ENCODE measurements at regions not wholly inside any gene's neighbourhood (a gene's known extent, or its start where the extent isn't known, plus 50 kb on each side); places are given as distances from the start of the nearest gene placed in this dataset.

DNA sequence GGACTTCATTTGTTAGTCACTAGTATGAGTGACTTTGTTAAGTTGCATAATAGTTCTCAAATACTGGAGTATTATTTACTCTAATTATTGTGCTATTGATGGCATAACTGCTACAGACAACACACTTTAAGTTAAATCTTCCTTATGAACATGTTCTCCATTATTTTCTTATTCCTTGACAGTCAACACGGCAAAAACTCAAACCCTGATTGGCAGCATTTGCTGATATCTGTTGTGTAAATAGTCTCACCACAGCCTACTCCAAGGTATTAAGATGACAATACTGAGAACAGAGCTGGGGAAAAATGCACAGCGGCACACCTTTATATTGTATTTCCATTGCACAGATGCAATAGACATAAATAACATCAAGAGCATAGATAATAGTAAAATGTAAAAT is 568.0 kb upstream of the AADAT start:
- DNase-seq (ENCODE audit: low spot score): no peak
- no peaks in the 10 kb centered on the region for H3K27me3 Mint-ChIP-seq (ENCODE audit: low read depth)
- CTCF ChIA-PET: no interaction called here
- no peak overlapping the region for H3K4me3 Mint-ChIP-seq
- no peaks in the 10 kb centered on the region for H3K9me3 Mint-ChIP-seq
- TF ChIP-seq ZNF671 (CRISPR knock-in tag; IDR thresholded peaks at IDR 0.05) (no peak), MYBL2 (CRISPR knock-in tag; IDR thresholded peaks at IDR 0.05) (no peak), TEAD4 (CRISPR knock-in tag; IDR thresholded peaks at IDR 0.05) (no peak), PRRX2 (CRISPR knock-in tag; IDR thresholded peaks at IDR 0.05) (no peak), NFYB (CRISPR knock-in tag; conservative IDR thresholded peaks at IDR 0.05; ENCODE audit: low read depth) (no peak), IRF2 (CRISPR knock-in tag; IDR thresholded peaks at IDR 0.05; ENCODE audit: borderline replicate concordance, low read depth) (no peak), TEAD1 (CRISPR knock-in tag; IDR thresholded peaks at IDR 0.05) (no peak), JAZF1 (CRISPR knock-in tag; IDR thresholded peaks at IDR 0.05) (no peak), HMGA2 (CRISPR knock-in tag; IDR thresholded peaks at IDR 0.05) (no peak)
- TF ChIP-seq, protein P1, sequence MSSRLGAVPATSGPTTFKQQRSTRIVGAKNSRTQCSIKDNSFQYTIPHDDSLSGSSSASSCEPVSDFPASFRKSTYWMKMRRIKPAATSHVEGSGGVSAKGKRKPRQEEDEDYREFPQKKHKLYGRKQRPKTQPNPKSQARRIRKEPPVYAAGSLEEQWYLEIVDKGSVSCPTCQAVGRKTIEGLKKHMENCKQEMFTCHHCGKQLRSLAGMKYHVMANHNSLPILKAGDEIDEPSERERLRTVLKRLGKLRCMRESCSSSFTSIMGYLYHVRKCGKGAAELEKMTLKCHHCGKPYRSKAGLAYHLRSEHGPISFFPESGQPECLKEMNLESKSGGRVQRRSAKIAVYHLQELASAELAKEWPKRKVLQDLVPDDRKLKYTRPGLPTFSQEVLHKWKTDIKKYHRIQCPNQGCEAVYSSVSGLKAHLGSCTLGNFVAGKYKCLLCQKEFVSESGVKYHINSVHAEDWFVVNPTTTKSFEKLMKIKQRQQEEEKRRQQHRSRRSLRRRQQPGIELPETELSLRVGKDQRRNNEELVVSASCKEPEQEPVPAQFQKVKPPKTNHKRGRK (CRISPR knock-in tag; IDR thresholded peaks at IDR 0.05; ENCODE audit: borderline replicate concordance): no peak
- TF ChIP-seq, protein P2, sequence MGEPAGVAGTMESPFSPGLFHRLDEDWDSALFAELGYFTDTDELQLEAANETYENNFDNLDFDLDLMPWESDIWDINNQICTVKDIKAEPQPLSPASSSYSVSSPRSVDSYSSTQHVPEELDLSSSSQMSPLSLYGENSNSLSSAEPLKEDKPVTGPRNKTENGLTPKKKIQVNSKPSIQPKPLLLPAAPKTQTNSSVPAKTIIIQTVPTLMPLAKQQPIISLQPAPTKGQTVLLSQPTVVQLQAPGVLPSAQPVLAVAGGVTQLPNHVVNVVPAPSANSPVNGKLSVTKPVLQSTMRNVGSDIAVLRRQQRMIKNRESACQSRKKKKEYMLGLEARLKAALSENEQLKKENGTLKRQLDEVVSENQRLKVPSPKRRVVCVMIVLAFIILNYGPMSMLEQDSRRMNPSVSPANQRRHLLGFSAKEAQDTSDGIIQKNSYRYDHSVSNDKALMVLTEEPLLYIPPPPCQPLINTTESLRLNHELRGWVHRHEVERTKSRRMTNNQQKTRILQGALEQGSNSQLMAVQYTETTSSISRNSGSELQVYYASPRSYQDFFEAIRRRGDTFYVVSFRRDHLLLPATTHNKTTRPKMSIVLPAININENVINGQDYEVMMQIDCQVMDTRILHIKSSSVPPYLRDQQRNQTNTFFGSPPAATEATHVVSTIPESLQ (CRISPR knock-in tag; IDR thresholded peaks at IDR 0.05): no peak
- no peak overlapping the region for H3K27ac Mint-ChIP-seq
- POLR2A ChIA-PET: no interaction called here
- H3K4me1 Mint-ChIP-seq: peaks cover 3% of the 10 kb centered on the region
- ATAC-seq: no peak
- no peaks in the 10 kb centered on the region for H3K36me3 Mint-ChIP-seq

DNA sequence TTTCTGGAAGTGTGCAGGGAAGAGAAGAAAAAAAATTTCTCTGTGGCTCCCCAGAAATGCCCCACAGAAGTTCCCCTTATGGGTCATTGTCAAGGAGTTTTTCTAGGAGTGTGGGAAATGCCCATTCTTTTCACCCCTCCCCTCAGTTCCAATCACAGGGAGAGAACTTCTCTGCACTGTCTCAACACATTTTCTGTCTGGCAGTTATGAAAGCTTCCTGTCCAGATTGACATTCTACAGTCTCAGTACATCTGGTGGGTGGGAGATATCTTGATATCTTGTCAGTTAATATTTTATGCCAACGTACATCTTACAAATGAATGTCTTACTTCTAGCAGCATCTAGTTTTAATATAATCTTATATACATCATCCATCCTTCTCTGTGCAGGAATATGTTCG is 566.8 kb upstream of the AADAT start:
- DNase-seq (ENCODE audit: low spot score): no peak
- ATAC-seq: no peak
- CTCF ChIA-PET: no interaction called here
- TF ChIP-seq NFYB (CRISPR knock-in tag; conservative IDR thresholded peaks at IDR 0.05; ENCODE audit: low read depth) (no peak), ZNF263 (CRISPR knock-in tag; IDR thresholded peaks at IDR 0.05; ENCODE audit: low read depth) (no peak)
- POLR2A ChIA-PET: no interaction called here
- no peaks in the 10 kb centered on the region for H3K27me3 Mint-ChIP-seq (ENCODE audit: low read depth)
- no peaks in the 10 kb centered on the region for H3K36me3 Mint-ChIP-seq
- no peaks in the 10 kb centered on the region for H3K9me3 Mint-ChIP-seq
- H3K4me3 Mint-ChIP-seq: no peak overlapping the region
- H3K4me1 Mint-ChIP-seq: no peaks in the 10 kb centered on the region
- H3K27ac Mint-ChIP-seq: no peak overlapping the region

DNA sequence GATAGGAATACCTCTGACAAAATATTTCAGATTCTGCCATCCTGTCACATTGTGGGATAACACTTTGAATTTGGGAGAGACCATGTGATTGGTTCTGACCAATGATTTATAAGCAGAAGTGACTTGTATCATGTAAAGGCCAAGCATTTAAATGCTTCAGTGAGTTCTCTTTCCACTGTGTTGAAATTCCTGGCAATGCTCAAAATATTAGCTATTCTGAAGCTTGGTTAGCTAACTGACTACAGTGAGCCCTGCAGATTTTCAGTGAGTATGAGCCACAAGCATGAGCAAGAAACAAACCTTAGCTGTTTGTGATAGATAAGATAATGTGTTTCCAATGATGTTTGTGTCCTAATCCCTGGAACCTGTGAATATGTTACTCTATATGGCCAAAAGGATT is 562.8 kb upstream of the AADAT start:
- Mint-ChIP-seq H3K4me1 (no peaks in the 10 kb centered on the region), H3K27ac (no peak overlapping the region), H3K27me3 (ENCODE audit: low read depth) (no peaks in the 10 kb centered on the region), H3K9me3 (peaks cover 8% of the 10 kb centered on the region), H3K36me3 (no peaks in the 10 kb centered on the region), H3K4me3 (no peak overlapping the region)
- CTCF ChIA-PET: no interaction called here
- TF ChIP-seq IRF2 (CRISPR knock-in tag; IDR thresholded peaks at IDR 0.05; ENCODE audit: borderline replicate concordance, low read depth) (no peak), JUN (CRISPR knock-in tag; IDR thresholded peaks at IDR 0.05) (no peak)
- no peak for DNase-seq (ENCODE audit: low spot score)
- no peak for ATAC-seq
- POLR2A ChIA-PET: no interaction called here

DNA sequence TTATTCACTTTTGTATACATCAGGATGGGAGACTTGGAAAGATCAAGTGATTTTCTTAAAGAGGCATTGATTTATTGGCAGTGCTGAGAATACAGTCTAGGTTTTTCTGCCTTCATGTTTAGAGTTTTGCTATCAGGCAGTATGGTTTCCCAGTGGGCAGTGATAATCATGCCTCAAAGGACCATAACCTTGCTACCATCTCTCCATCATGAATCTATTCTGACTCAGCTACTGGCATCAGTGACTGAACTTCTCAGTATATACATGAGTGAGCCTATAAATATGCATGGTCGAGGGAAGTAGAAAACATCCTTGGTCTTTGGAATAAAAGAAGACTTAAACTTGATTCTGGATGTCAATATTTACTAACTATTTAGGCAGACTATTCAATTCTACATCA is 562.0 kb upstream of the AADAT start:
- no peaks in the 10 kb centered on the region for H3K27me3 Mint-ChIP-seq (ENCODE audit: low read depth)
- ChIA-PET CTCF (interaction anchor here (1.1 kb wide), 1 partner anchor 202 kb away, joined by 3 read pairs; no protein-coding TSS in a partner anchor), POLR2A (no interaction called here)
- H3K4me3 Mint-ChIP-seq: no peak overlapping the region
- peaks cover 9% of the 10 kb centered on the region for H3K9me3 Mint-ChIP-seq
- no peaks in the 10 kb centered on the region for H3K4me1 Mint-ChIP-seq
- no peak overlapping the region for H3K27ac Mint-ChIP-seq
- H3K36me3 Mint-ChIP-seq: no peaks in the 10 kb centered on the region
- TF ChIP-seq, protein P3, sequence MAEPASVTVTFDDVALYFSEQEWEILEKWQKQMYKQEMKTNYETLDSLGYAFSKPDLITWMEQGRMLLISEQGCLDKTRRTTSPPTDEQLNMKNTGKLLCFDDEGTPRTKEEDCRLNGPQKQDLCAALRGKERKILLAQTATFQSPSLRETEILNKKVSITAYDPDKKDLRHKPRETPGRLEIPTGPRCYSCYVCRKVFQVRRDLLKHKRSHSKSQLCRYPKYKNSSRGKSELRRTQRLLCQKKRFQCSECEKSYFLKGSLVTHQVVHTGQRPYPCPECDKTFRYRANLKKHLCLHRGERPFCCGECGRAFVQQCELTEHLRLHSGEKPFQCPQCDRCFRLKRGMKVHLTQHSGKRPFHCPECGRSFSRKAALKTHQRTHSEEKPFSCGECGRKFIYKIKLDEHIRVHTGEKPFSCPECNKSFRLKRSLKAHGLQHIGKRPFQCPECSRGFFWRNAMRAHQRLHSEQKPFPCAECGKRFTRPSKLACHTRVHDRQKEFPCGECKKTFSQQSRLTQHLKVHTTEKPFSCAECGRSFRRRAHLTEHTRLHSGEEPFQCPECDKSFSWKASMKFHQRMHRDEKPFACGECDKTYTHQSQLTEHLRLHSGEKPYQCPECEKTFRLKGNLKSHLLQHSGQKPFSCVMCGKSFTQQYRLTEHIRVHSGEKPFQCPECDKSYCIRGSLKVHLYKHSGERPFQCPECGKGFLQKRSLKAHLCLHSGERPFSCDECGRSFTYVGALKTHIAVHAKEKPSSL (CRISPR knock-in tag; conservative IDR thresholded peaks at IDR 0.05): no peak
- no peak for TF ChIP-seq SMAD3 (CRISPR knock-in tag; IDR thresholded peaks at IDR 0.05; ENCODE audit: borderline replicate concordance)
- no peak for TF ChIP-seq FOXK1 (CRISPR knock-in tag; IDR thresholded peaks at IDR 0.05)
- no peak for TF ChIP-seq GRHL2 (CRISPR knock-in tag; IDR thresholded peaks at IDR 0.05; ENCODE audit: insufficient replicate concordance, severe bottlenecking)
- no peak for TF ChIP-seq FOXJ3 (CRISPR knock-in tag; IDR thresholded peaks at IDR 0.05; ENCODE audit: borderline replicate concordance)
- no peak for TF ChIP-seq NFYB (CRISPR knock-in tag; conservative IDR thresholded peaks at IDR 0.05; ENCODE audit: low read depth)
- TF ChIP-seq, protein P4, sequence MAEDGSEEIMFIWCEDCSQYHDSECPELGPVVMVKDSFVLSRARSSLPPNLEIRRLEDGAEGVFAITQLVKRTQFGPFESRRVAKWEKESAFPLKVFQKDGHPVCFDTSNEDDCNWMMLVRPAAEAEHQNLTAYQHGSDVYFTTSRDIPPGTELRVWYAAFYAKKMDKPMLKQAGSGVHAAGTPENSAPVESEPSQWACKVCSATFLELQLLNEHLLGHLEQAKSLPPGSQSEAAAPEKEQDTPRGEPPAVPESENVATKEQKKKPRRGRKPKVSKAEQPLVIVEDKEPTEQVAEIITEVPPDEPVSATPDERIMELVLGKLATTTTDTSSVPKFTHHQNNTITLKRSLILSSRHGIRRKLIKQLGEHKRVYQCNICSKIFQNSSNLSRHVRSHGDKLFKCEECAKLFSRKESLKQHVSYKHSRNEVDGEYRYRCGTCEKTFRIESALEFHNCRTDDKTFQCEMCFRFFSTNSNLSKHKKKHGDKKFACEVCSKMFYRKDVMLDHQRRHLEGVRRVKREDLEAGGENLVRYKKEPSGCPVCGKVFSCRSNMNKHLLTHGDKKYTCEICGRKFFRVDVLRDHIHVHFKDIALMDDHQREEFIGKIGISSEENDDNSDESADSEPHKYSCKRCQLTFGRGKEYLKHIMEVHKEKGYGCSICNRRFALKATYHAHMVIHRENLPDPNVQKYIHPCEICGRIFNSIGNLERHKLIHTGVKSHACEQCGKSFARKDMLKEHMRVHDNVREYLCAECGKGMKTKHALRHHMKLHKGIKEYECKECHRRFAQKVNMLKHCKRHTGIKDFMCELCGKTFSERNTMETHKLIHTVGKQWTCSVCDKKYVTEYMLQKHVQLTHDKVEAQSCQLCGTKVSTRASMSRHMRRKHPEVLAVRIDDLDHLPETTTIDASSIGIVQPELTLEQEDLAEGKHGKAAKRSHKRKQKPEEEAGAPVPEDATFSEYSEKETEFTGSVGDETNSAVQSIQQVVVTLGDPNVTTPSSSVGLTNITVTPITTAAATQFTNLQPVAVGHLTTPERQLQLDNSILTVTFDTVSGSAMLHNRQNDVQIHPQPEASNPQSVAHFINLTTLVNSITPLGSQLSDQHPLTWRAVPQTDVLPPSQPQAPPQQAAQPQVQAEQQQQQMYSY (CRISPR knock-in tag; IDR thresholded peaks at IDR 0.05): no peak
- TF ChIP-seq ZNF232 (CRISPR knock-in tag; IDR thresholded peaks at IDR 0.05): no peak
- DNase-seq (ENCODE audit: low spot score): no peak
- no peak for ATAC-seq
